OCI-LY1 (cell line): ENCODE measurements at regions not wholly inside any gene's neighbourhood (a gene's known extent, or its start where the extent isn't known, plus 50 kb on each side); places are given as distances from the start of the nearest gene placed in this dataset.

Experiments used
- H2AFZ ChIP-seq: fragments of 200-600 bp; sonication (generic), shearing (Covaris generic); 2 replicates; pipeline ENCODE4 v1.6.0; 2014; ENCODE audit warnings: antibody characterized with exemption, mild to moderate bottlenecking, low read length
- H3F3A ChIP-seq: fragments of 200-600 bp; sonication (generic), shearing (Covaris generic); 2 replicates; pipeline ENCODE4 v1.6.0; 2014; ENCODE audit warnings: mild to moderate bottlenecking, antibody characterized with exemption, low read length, moderate library complexity; ENCODE audit not compliant: insufficient read depth
- H3K27ac ChIP-seq: fragments of 200-600 bp; sonication (generic); 2 replicates; pipeline ENCODE4 v1.5.1; 2014; ENCODE audit warnings: low read length, mixed run types, mild to moderate bottlenecking, low read depth; ENCODE audit not compliant: poor library complexity, severe bottlenecking
- H3K27me3 ChIP-seq: fragments of 200-600 bp; sonication (generic); 2 replicates; pipeline ENCODE4 v1.6.0; 2014; ENCODE audit warnings: antibody characterized with exemption, mild to moderate bottlenecking, low read length, moderate library complexity; ENCODE audit not compliant: insufficient read depth
- H3K36me3 ChIP-seq: fragments of 200-600 bp; sonication (generic); 2 replicates; pipeline ENCODE4 v1.6.1; 2014; ENCODE audit warnings: mild to moderate bottlenecking, antibody characterized with exemption, low read length, moderate library complexity, mixed read lengths; ENCODE audit not compliant: insufficient read depth
- H3K4me1 ChIP-seq: fragments of 200-600 bp; sonication (generic); 2 replicates; pipeline ENCODE4 v1.5.1; 2014; ENCODE audit warnings: mild to moderate bottlenecking, low read length, moderate library complexity; ENCODE audit not compliant: insufficient read depth, severe bottlenecking
- H3K4me2 ChIP-seq: fragments of 200-600 bp; sonication (generic), shearing (Covaris generic); 2 replicates; pipeline ENCODE4 v1.6.1; 2014; ENCODE audit warnings: low read length
- H3K4me3 ChIP-seq: fragments of 200-600 bp; sonication (generic); 2 replicates; pipeline ENCODE4 v1.5.1; 2014; ENCODE audit warnings: low read length, low read depth, mild to moderate bottlenecking, mixed read lengths; ENCODE audit not compliant: poor library complexity, severe bottlenecking
- H3K79me2 ChIP-seq: fragments of 200-600 bp; shearing (Covaris generic); 2 replicates; pipeline ENCODE4 v1.6.1; 2016; ENCODE audit warnings: mixed run types, low read length, mixed read lengths; ENCODE audit not compliant: insufficient read depth
- H3K9ac ChIP-seq: fragments of 200-600 bp; sonication (generic), shearing (Covaris generic); 2 replicates; pipeline ENCODE4 v1.6.1; 2014; ENCODE audit warnings: mild to moderate bottlenecking, low read length, mixed read lengths
- H3K9me2 ChIP-seq: fragments of 200-600 bp; sonication (generic), shearing (Covaris generic); 2 replicates; pipeline ENCODE4 v1.6.1; 2014; ENCODE audit warnings: low read depth, mild to moderate bottlenecking, low read length, mixed read lengths
- H3K9me3 ChIP-seq: fragments of 200-600 bp; shearing (Covaris generic); 2 replicates; pipeline ENCODE4 v1.6.1; 2014; ENCODE audit warnings: low read length, mixed read lengths
- H4K20me1 ChIP-seq: fragments of 200-600 bp; sonication (generic), shearing (Covaris generic); 2 replicates; pipeline ENCODE4 v1.6.0; 2016; ENCODE audit warnings: mild to moderate bottlenecking, low read length; ENCODE audit not compliant: insufficient read depth
- EZH2 ChIP-seq: fragments of 200-600 bp; sonication (generic), shearing (Covaris generic); IDR thresholded peaks from 2 replicates; pipeline ENCODE4 v1.8.0; 2017; ENCODE audit warnings: borderline replicate concordance, mixed run types, mild to moderate bottlenecking, antibody characterized with exemption, low read length, moderate library complexity, mixed read lengths
- TF ChIP-seq, protein P1 (sequence below): fragments of 200-600 bp; sonication (generic), shearing (Covaris generic); IDR thresholded peaks from 2 replicates; pipeline ENCODE4 v1.5.1; 2017; ENCODE audit warnings: mild to moderate bottlenecking, antibody characterized with exemption, low read length, moderate library complexity, mixed read lengths

DNA sequence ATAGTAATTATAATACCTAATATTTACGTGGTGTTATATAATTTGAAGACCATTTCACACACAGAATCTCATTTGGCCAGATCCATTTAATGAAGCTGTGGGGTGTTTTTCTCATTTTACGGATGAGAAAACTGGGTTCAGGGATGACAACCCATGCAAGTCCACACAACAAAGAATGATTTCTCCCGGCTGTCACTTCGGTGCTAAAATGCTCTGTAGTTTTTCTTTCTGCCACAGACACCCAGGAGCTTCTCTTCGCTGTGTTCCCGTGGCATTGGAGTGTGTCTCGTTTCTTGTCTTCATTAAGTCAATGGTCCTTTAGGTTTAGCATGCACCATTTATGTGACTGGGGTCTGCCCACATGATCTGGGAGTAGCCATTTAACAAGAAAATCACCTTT is 308.5 kb downstream of the ENC1 start:
- no peaks in the 10 kb centered on the region for H3K79me2 ChIP-seq
- H4K20me1 ChIP-seq = no peaks in the 10 kb centered on the region
- no peaks in the 10 kb centered on the region for H3F3A ChIP-seq
- H3K27ac ChIP-seq = no peak overlapping the region
- H3K9me3 ChIP-seq = no peaks in the 10 kb centered on the region
- H3K9ac ChIP-seq = no peak overlapping the region
- no peak overlapping the region for H3K4me3 ChIP-seq
- TF ChIP-seq, protein P1, sequence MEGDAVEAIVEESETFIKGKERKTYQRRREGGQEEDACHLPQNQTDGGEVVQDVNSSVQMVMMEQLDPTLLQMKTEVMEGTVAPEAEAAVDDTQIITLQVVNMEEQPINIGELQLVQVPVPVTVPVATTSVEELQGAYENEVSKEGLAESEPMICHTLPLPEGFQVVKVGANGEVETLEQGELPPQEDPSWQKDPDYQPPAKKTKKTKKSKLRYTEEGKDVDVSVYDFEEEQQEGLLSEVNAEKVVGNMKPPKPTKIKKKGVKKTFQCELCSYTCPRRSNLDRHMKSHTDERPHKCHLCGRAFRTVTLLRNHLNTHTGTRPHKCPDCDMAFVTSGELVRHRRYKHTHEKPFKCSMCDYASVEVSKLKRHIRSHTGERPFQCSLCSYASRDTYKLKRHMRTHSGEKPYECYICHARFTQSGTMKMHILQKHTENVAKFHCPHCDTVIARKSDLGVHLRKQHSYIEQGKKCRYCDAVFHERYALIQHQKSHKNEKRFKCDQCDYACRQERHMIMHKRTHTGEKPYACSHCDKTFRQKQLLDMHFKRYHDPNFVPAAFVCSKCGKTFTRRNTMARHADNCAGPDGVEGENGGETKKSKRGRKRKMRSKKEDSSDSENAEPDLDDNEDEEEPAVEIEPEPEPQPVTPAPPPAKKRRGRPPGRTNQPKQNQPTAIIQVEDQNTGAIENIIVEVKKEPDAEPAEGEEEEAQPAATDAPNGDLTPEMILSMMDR = no peak
- no peak for TF ChIP-seq EZH2
- H3K9me2 ChIP-seq = no peaks in the 10 kb centered on the region
- H3K27me3 ChIP-seq = no peaks in the 10 kb centered on the region
- peaks cover 8% of the 10 kb centered on the region for H3K4me1 ChIP-seq
- H3K4me2 ChIP-seq = no peak overlapping the region
- H2AFZ ChIP-seq = no peak overlapping the region
- H3K36me3 ChIP-seq = no peaks in the 10 kb centered on the region; the same call in 1 of the 2 replicates

DNA sequence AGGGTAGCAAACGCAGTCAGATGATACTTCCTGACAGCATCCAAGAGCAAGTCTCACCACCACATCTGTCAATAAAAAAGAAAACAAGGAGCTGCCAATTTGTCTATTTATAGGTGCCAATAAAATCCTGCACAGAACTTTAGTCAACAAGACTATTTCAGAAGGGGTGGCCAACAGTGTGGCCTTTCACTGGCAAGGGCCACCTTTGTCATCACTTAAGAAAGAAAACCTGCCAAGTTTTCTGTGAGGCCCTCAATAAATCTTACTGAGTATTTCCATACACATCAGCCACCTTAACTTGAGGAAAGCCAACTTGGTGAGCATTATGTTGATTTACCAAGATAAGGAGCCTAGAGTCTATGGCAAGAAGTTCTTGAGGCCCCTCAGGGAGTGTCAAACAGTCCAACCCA is 312.3 kb downstream of the ENC1 start:
- no peaks in the 10 kb centered on the region for H3K9me3 ChIP-seq
- no peak overlapping the region for H3K9ac ChIP-seq
- no peaks in the 10 kb centered on the region for H3K27me3 ChIP-seq
- no peaks in the 10 kb centered on the region for H3K79me2 ChIP-seq
- H3F3A ChIP-seq = no peaks in the 10 kb centered on the region
- H4K20me1 ChIP-seq = no peaks in the 10 kb centered on the region
- no peaks in the 10 kb centered on the region; the same call in 1 of the 2 replicates for H3K36me3 ChIP-seq
- H3K27ac ChIP-seq = no peak overlapping the region
- H3K4me1 ChIP-seq = peaks cover 16% of the 10 kb centered on the region
- H3K9me2 ChIP-seq = no peaks in the 10 kb centered on the region
- no peak overlapping the region for H2AFZ ChIP-seq
- no peak overlapping the region for H3K4me3 ChIP-seq
- TF ChIP-seq, protein P1 = no peak
- no peak for TF ChIP-seq EZH2
- H3K4me2 ChIP-seq = no peak overlapping the region

DNA sequence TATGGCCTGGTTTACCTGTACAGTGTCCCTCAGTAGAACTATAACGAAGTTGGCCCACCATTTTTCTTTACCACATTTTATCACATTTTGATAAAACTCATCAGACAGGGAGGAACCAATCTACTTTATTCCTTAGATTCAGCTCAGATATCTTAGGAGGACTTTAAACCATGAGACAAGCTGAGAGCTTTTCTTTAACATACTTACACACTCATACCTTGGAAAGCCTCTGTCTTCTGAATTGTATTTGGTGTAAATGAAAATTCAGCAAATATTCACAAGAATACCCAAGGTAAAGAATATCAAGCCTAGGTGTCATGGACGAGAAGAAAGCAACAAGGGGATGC is 313.2 kb downstream of the ENC1 start:
- H3K9me2 ChIP-seq = no peaks in the 10 kb centered on the region
- H3F3A ChIP-seq = no peaks in the 10 kb centered on the region
- TF ChIP-seq EZH2 = no peak
- TF ChIP-seq, protein P1 = no peak
- H3K4me1 ChIP-seq = peaks cover 16% of the 10 kb centered on the region
- no peak overlapping the region for H3K4me3 ChIP-seq
- H2AFZ ChIP-seq = no peak overlapping the region
- H3K36me3 ChIP-seq = no peaks in the 10 kb centered on the region; the same call in 1 of the 2 replicates
- H4K20me1 ChIP-seq = no peaks in the 10 kb centered on the region
- H3K27ac ChIP-seq = peak overlapping the region; percentile 49
- H3K79me2 ChIP-seq = no peaks in the 10 kb centered on the region
- peak overlapping the region; percentile 59; the same call in 1 of the 2 replicates for H3K4me2 ChIP-seq
- no peak overlapping the region for H3K9ac ChIP-seq
- no peaks in the 10 kb centered on the region for H3K9me3 ChIP-seq
- H3K27me3 ChIP-seq = no peaks in the 10 kb centered on the region
